Pancreas (tissue), 10 donors: ENCODE measurements at regions not wholly inside any gene's neighbourhood (a gene's known extent, or its start where the extent isn't known, plus 50 kb on each side); places are given as distances from the start of the nearest gene placed in this dataset.

Experiments used
- ATAC-seq, 4 donors: fragments of 200-7000 bp; cut with Tn5 transposase; one replicate each; pipeline versions ENCODE4 v1.8.0 to v1.9.1; 2020; ENCODE audit warnings: mild to moderate bottlenecking in 4 of 4, moderate library complexity in 4 of 4
- DNase-seq, 6 donors: peaks; one replicate each; pipeline ENCODE4 v3.0.0-alpha.2; 2020
- FAIRE-seq: peaks from 2 replicates; lab custom pipeline; 2012; peaks lifted over from hg19 to GRCh38; lab: Jason Lieb, UNC
- H3K27ac ChIP-seq, 4 donors: fragments of 200-600 bp; sonication (generic); 1 replicate in 3 of 4; 2 replicates in 1 of 4; pipeline versions ENCODE4 v1.5.0 to v1.8.0; 2020
- H3K27me3 ChIP-seq, 4 donors: fragments of 200-600 bp; one replicate each; pipeline ENCODE4 v1.8.0; 2021
- H3K36me3 ChIP-seq, 3 donors: fragments of 200-600 bp; sonication (generic) in 1 of 3; one replicate each; pipeline versions ENCODE4 v1.5.0 to v1.8.0; 2020 to 2021
- H3K4me1 ChIP-seq, 3 donors: fragments of 200-600 bp; one replicate each; pipeline ENCODE4 v1.8.0; 2021
- H3K4me3 ChIP-seq, 4 donors: fragments of 200-600 bp; sonication (generic) in 2 of 4; one replicate each; pipeline versions ENCODE4 v1.5.0 to v1.8.0; 2020 to 2021
- H3K9me3 ChIP-seq, 4 donors: fragments of 200-600 bp; one replicate each; pipeline ENCODE4 v1.8.0; 2021
- WGBS, 2 donors: extraction: QIAGEN DNeasy Blood & Tissue Kit; methylation state at CpG; one replicate each; pipeline ENCODE4 v1.1.7; 2013; 5-methylcytosine and 5-hydroxymethylcytosine counted together
- intact Hi-C, 3 donors: fragments of 100-400 bp; cut with DNase I; formaldehyde crosslinking; loops; one replicate each; pipeline versions ENCODE4 v1.11.1 to v1.14.2; 2022
- TF ChIP-seq, protein P1 (sequence below), 4 donors: fragments of 200-600 bp; sonication (generic) in 3 of 4; IDR thresholded peaks; one replicate each; pipeline versions ENCODE4 v1.5.0 to v1.8.0; 2021; ENCODE audit warnings: antibody characterized with exemption in 4 of 4
- donor health status: healthy with polysubstance abuse.
- donor health status: DM: no; HTN: no; CAD: no; lungs with moderate emphysema.
- donor health status: DM: no; HTN: no; CAD: no.
- donor health status: control.
- donor health status: control.
- donor health status: Bipolar disorder and iron deficiency.
- donor health status: DM: yes; HTN: yes; CAD: no.
- donor health status: DM: no; HTN: no; CAD: no.
- donor health status: DM: no; HTN: no; CAD: no.
- donor health status: DM: yes; HTN: yes; CAD: no.

DNA sequence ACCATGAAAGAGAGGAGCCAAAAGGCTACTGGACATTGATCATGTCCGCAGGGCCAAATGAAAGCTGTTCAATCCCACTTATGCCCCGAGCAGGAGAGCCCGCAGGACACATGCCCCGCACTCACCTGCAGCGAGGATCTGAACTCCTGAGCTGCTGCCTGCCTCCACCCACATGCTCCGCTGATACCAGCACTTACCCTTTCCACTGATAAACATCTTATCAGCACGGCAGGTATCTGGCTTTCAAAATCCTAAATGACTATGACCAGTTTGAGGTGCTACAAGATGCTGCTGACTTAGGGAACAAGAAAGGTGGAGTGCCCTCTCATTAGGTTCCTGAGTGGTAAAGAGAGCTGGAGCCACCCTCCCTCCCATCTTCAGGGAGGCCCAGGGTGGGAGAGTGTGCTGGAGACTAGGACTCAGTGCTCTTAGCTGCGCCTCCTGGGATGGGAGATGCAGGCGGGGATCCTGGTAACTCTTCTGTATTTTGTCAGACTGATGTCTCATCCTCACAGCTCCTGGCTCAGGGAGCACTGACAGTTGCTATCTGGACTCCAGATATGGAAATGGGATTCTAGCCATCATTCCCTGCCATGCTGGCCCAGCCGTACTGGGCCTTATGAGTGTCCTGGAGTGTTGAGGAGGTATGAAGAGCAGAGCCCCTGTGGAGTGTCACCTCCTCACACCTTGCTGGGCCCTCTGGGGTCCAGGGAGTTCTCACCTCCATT is 86.4 kb upstream of the F3 start:
- intact Hi-C loops, result no loop called here
- TF ChIP-seq, protein P1, sequence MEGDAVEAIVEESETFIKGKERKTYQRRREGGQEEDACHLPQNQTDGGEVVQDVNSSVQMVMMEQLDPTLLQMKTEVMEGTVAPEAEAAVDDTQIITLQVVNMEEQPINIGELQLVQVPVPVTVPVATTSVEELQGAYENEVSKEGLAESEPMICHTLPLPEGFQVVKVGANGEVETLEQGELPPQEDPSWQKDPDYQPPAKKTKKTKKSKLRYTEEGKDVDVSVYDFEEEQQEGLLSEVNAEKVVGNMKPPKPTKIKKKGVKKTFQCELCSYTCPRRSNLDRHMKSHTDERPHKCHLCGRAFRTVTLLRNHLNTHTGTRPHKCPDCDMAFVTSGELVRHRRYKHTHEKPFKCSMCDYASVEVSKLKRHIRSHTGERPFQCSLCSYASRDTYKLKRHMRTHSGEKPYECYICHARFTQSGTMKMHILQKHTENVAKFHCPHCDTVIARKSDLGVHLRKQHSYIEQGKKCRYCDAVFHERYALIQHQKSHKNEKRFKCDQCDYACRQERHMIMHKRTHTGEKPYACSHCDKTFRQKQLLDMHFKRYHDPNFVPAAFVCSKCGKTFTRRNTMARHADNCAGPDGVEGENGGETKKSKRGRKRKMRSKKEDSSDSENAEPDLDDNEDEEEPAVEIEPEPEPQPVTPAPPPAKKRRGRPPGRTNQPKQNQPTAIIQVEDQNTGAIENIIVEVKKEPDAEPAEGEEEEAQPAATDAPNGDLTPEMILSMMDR (IDR thresholded peaks at IDR 0.05), result no peak
- Histone ChIP-seq H3K36me3 (no peaks in the 10 kb centered on the region), H3K4me1 (peaks cover 0 to 11% (median 0%) of the 10 kb centered on the region in 3 donors), H3K4me3 (no peak overlapping the region), H3K27me3 (no peaks in the 10 kb centered on the region), H3K27ac (no peak overlapping the region), H3K9me3 (no peaks in the 10 kb centered on the region)
- FAIRE-seq (no peak), DNase-seq (no peak), ATAC-seq (no peak)
- WGBS, 2 donors, result 74 to 91% methylated on average over 10 of the region's 10 CpGs

DNA sequence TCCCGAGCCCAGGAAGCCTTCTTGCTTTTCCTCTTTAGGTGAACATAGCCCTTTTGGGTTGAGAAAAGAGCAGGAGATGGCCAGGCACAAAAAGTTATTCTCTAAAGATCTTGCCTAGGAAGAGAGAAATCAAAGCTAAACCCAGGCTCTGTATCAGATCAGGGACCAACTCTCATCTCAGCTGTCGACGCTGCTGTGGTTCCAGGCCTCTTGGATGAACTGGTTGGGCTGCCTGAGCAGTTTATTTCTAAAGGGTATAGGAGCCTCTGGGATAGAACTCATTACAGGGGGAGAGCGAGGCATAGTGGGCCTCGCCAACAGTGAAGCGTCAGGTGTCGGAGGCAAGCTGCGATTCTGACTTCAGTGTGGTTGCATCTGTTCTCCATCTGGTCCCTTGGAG is 82.6 kb upstream of the F3 start:
- Histone ChIP-seq H3K36me3 (no peaks in the 10 kb centered on the region), H3K4me3 (no peak overlapping the region), H3K27me3 (no peaks in the 10 kb centered on the region), H3K9me3 (no peaks in the 10 kb centered on the region), H3K4me1 (peaks cover 0 to 6% (median 0%) of the 10 kb centered on the region in 3 donors), H3K27ac (no peak overlapping the region)
- ATAC-seq (no peak), FAIRE-seq (no peak), DNase-seq (no peak)
- intact Hi-C loops, result no loop called here
- 93 to 95% methylated on average over 8 of the region's 8 CpGs for WGBS, 2 donors
- TF ChIP-seq, protein P1 (IDR thresholded peaks at IDR 0.05), result no peak

DNA sequence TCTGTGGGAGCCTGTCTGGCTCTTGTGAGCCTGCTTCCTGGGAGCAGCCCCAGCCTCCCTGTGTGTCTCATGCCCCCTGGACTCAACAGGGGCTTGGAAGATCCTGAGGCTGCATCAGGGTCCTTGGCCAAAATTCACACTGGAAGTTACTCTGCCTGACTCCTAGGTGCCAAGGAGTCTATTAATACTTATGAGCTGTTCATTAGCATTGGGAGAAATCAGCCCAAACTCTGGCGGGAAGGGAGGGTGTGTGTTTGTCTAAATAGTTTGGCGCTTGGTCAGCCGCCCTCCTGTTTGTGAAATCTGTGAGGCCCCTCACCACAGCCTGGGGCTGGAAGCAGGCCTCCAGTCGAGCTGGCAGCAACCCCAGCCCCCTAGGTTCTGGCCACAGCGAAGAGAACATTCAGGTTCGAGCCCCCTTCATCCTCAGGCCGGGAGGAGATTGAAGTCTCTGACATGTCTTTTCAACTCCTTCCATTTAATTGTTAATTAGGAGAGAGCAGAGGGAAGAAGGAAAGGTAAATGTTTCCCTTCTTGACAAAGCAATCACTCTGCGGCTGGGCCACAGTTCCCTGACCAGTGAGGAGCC is 82.1 kb upstream of the F3 start:
- FAIRE-seq (no peak), ATAC-seq (no peak)

DNA sequence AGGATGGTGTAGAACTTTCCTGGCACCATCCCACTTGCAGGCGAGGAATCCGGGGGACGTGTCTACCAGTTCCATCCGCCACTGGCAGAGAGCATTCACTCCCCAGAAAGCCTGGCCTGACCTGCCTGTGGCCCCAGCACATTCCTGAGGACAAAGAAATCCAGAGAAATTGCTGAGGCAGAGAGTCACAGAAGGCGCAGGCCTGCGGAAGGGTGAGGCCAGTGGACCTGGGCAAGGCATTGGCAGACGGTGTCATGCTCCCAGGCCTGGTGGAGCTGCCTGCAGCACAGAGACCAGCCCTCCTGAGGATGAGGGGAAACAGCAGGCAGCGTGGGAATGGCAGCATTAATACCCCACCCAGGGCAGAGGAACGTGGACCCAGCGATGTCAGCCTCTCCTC is 81.2 kb upstream of the F3 start:
- Histone ChIP-seq H3K27me3 (no peaks in the 10 kb centered on the region), H3K27ac (no peak overlapping the region)
- 90 to 95% methylated on average over 10 of the region's 10 CpGs for WGBS, 2 donors

More for the DNA sequence above, 82.1 kb upstream of the F3 start:
- H3K9me3 ChIP-seq, result no peaks in the 10 kb centered on the region
- 76 to 83% methylated on average over 8 of the region's 8 CpGs for WGBS, 2 donors
- TF ChIP-seq, protein P1 (IDR thresholded peaks at IDR 0.05), result no peak
- no peaks in the 10 kb centered on the region for H3K36me3 ChIP-seq
- peaks cover 0 to 6% (median 0%) of the 10 kb centered on the region in 3 donors for H3K4me1 ChIP-seq
- intact Hi-C loops, result no loop called here
- DNase-seq, result no peak
- H3K4me3 ChIP-seq, result no peak overlapping the region
- H3K27me3 ChIP-seq, result no peaks in the 10 kb centered on the region
- no peak overlapping the region for H3K27ac ChIP-seq

More for the DNA sequence above, 81.2 kb upstream of the F3 start:
- TF ChIP-seq, protein P1 (IDR thresholded peaks at IDR 0.05), result no peak
- DNase-seq (no peak), ATAC-seq (peak in 1 of 4 donors; percentile 21), FAIRE-seq (no peak)
- intact Hi-C loops, result no loop called here
- H3K4me3 ChIP-seq, result no peak overlapping the region
- peaks cover 0 to 6% (median 0%) of the 10 kb centered on the region in 3 donors for H3K4me1 ChIP-seq
- H3K36me3 ChIP-seq, result no peaks in the 10 kb centered on the region
- H3K9me3 ChIP-seq, result no peaks in the 10 kb centered on the region
